Fibroblast of peridontal ligament (primary cell): ENCODE measurements at regions not wholly inside any gene's neighbourhood (a gene's known extent, or its start where the extent isn't known, plus 50 kb on each side); places are given as distances from the start of the nearest gene placed in this dataset.

Experiments
- DNase-seq: peaks from one replicate; pipeline ENCODE4 v3.0.0-alpha.2; 2010; ENCODE audit errors: extremely low read depth

DNA sequence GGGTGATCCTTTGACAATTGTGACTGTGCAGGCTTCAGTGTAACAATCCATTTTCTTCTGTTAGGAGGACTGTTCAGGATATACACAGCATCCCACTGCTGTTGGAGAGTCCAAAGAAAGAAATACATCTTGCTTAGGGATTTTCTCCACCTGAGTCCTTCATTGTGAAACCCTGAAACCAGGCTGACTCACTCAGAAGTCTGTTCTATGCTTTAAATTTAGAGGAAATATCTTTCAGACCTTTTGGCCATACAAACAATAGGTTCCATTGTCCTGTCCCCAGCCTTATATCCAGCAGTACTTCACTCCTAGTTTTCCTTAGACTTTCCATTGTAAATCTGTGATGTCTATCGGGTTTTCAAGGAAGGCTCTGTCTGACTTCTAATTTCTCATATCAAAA, 379.1 kb downstream of the SUCLA2 start:
- no peak for DNase-seq

DNA sequence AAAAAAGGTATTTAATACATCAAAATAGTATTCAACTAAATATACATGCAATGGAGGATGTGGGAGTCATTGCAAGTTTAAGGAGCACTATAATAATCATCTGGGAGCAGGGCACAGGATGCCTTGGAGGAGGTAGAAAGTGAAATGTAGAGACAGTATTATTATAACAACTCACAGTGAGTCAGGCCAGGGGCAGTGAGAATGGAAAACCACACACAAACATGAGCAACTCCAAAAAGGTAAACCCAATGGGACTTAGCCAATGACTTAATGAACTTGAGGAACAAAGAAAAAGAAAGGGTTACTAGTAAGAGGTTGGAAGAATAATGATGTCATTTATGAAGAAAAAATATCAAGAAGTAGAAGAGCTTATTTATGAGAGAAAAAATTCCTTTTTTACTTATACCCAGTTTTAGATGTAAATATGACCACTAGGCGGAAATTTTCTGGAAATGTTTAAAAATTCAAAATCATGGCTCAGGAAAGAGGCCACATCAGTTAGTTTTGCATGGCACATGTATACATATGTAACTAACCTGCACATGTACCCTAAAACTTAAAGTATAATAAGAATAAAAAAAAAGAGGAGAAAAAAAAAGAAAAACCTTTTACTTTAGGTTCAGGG, 389.3 kb downstream of the SUCLA2 start:
- no peak for DNase-seq

DNA sequence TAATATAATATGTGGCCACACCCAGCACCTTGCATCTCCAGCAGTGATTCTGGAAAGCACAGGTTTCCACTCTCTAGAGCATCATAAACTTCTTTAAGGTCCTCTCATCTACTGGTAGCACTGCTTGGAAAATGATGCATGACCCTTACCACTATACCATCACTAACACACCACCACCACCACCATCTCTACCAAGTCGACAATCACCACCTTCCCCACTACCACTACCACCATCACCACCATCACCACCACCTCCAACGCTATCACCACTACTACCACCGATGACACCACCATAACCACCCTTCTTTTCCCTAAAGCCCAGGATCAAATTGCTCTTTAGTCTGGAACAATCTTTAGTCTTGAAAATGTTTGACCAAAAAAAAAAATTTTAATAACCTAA, 390.4 kb downstream of the SUCLA2 start:
- DNase-seq = no peak

DNA sequence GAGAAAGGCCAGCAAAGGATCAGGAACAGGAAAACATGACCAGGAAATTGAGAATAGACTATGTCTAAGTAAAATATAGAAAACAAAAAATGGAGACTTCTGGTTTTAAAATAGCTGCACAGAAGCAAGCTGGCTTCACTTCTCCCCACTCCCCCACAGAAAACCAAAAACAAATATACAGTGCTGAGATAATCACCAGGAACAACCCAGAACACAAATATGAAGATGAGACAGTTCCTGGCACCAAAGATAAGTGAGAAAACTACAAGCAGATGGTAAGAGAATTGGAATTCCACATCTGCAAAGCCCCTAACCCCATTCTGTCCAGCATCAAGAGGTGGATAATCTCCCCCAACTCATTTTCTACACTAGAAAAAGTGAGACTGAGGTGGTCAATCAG, 397.7 kb downstream of the SUCLA2 start:
- DNase-seq = peak; percentile 11

DNA sequence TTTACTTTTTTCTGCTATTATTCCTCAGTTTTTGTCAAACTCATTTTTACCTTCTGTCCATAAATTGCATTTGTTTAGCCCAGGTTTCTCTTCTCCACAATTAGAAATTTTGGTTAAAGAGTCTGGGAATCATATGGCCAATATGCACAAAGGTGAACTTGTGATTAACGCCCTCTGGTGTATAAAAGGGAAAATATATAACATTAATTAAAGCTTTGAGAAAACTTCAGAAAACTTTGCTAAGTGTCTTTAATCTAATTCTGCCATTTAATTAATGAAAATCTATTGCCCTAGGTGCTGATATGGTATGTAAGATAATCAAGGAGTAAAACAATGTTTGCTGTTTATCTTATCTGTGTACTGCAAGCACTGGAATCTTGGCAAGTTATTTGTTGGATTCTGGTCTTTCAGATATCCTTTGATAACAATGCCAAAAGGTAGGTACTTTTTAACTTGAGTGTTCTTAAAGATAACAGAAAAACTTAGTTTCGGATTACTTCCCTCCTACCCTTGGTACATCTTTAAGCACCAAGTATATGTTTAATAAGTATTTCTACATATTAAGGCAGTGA, 402.6 kb downstream of the SUCLA2 start:
- DNase-seq = peak; percentile 39

DNA sequence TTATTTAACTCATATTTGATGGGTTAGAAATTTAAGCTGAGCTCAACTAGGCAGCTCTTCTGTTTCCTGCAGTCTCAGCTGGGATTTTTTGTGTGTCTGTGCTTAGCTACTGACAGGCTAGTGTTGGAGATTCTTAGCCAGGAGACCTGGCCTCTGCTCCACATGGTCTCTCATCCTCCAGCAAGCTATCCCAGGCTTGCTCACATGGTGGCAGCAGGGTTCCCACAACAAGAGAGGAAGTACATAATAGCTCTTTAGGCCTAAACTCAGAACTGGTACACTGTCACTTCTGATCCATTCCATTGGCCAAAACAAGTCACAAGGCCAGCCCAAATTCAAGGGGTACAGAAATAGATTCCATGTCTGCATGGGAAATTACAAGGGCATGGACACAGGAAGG, 406.2 kb downstream of the SUCLA2 start:
- peak; percentile 6 for DNase-seq

DNA sequence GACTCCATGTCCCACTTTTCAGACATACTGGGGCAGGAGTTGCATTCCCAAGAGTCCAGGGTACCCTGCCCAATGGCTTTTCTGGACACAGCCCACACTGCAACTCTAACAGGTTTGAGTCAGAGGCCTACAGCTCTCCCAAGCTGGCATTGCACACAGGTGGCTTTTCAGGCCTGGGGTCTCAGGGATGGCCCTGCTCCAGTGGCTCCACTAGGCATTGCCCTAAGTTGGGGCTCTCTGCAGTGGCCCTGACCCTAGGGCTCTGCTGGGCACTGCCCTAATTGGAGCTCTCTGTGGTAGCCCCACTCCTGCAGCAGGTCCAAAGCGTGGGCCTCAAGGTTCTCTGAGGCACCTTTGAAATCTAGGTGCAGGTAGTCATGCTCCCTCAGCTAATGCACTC, 408.8 kb downstream of the SUCLA2 start:
- DNase-seq = no peak

DNA sequence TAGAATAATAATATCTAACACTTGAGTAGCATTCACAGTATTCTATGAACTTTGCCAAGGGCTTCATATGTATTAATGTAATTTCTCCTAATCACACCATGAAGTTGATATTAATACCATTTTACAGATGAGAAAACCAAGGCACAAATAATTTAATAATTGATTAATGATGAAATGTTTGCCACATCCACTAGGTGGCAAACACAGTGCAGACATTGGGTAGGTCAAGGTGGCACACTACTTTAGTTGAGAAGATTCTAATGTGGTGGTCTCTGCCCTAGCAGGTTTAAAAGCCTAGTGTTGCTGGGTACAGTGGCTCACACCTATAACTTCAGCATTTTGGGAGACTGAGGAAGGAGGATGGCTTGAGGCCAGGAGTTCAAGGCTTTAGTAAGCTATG, 412.4 kb downstream of the SUCLA2 start:
- DNase-seq = peak; percentile 1

DNA sequence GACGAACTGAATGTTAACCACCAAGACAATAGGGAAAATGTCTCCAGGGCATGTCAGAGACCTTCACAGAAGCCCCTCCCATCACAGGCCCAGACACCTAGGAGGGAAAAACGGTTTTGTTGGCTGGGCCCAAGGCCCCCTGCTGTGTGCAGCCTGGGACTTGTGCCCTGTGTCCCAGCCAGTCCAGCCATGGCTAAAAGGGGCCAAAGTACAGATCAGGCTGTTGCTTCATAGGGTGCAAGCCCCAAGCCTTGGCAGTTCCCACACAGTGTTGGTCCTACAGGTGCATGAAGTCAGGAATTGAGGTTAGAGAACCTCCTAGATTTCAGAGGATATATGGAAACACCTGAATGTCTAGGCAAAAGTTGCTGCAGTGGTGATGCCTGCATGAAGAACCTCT, 428.7 kb downstream of the SUCLA2 start:
- DNase-seq = no peak

DNA sequence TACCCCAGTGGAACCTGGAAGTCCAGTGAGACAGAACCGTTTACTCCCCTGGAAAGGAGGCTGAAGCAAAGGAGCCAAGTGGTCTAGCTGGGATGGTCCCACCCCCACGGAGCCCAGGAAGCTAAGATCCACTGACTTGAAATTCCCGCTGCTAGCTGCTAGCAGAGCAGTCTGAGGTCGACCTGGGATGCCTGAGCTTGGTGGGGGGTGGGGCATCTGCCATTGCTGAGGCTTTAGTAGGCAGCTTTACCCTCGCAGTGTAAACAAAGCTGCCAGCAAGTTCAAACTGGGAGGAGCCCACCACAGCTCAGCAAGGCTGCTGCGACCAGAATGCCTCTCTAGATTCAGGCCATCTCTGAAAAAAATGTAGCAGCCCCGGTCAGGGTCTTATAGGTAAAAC, 437.0 kb downstream of the SUCLA2 start:
- DNase-seq = no peak

DNA sequence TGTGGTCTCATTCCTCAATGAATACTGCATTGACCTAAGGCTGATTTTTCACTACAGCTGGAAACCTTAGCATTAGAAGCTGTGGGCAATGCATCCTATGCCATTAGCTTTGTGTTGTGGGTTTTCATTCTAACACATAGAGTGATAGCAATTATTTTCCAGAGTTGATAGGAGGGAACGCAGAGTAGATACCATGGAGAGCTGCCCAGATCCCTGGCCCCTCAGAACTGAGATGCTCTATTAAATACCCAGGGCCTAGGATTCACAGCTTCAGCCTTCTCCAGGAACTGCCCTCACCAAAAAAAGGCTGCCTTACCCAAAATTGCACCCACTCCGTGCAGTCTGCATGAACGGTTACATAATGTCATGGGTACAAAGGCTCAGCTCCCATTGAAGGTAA, 444.4 kb downstream of the SUCLA2 start:
- no peak for DNase-seq

DNA sequence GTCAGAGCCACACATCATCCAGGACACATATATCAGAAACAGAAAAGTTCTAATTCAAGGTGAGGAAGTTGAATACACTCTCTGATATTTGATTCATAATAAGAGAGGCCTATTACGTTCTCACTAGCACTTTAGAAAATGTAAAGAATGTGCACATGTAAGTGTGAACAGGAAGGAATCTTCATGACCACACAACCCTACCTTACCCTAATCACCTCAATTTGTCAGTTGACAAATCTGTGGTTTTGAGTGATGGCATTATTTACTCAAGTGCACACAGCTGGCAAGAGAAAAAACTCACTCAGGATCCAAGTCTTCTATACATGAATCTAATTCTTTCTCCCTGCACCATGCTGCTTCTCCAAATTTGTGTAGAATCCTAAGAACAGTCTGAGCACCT, 445.8 kb downstream of the SUCLA2 start:
- DNase-seq = no peak

DNA sequence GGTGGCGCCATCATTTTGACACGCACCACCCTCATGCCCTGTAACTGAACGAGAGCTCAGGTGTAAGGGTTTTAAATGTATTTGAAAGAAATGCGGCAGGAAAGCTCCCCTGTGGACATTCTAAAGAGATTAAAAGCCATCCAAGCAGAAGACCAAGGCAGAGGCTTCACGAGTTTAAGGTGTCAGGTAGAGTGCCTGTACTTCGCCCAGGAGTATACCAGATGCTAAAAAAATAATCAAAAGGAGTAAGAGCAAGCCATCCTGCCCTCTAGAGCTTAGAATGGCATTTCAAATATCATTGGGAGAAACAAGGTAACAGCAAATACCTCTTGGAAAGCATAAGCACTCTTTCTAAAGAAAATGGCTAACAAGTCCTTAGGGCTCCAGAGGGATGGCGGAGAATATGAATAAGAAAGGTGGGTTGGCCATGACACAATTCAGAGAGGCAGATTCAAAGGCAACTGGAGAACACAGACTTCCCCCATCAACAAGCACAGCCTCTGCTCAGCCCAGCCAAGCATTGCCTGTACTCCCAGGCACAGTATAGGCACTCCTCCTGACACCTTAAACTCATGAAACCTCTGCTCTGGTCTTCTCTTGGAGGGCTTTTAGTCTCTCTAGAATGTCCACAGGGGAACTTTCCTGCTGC, 447.6 kb downstream of the SUCLA2 start:
- DNase-seq = no peak

DNA sequence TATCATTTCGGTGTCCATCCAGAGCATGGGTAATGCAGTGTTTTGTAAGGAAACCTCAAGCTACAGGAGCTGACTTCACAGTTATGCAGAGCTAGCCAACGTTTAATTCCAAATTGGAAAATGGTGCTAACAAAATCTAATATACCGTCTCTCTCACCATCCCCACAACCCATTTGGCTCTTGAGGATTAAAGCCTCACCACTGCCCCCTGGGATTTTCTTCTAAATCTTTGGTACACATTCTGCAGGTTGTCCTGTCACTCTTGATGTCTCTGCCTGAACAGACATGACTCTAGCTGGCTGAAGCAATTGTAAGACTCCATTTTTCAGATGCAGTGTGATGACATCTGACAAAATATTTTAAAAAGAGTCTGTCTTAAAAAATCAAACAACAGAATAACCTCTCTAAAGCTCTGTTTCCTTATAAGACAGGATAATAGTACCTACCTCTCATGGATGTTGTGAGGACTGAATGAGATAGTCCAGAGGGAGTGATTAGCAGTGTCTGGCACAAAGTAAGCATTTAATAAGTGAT, 451.8 kb downstream of the SUCLA2 start:
- DNase-seq = no peak

DNA sequence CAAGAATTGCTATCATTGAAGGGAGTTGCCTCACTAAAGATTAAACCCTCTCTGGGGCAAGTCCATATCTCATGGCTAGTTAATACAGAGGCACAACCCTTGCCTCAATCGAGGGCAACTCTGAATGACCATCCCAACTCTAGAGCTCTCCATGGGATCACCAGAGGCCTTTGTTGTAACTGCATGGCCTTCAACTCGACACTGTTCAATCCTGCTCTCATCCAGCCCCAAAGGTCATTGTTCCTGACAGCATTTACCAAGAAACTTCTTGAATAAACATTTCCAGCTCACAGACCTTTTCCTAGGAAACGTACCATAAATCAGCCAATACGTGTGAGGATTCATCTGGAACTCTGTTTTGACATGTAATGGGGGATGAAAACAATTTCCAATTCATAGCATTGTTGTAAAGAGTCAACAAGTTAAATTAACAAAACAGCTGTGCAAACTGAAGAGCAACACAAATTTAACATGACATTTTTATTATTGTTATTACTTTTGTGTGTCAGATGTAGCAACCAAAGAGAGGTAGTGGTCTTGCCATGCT, 452.7 kb downstream of the SUCLA2 start:
- no peak for DNase-seq

DNA sequence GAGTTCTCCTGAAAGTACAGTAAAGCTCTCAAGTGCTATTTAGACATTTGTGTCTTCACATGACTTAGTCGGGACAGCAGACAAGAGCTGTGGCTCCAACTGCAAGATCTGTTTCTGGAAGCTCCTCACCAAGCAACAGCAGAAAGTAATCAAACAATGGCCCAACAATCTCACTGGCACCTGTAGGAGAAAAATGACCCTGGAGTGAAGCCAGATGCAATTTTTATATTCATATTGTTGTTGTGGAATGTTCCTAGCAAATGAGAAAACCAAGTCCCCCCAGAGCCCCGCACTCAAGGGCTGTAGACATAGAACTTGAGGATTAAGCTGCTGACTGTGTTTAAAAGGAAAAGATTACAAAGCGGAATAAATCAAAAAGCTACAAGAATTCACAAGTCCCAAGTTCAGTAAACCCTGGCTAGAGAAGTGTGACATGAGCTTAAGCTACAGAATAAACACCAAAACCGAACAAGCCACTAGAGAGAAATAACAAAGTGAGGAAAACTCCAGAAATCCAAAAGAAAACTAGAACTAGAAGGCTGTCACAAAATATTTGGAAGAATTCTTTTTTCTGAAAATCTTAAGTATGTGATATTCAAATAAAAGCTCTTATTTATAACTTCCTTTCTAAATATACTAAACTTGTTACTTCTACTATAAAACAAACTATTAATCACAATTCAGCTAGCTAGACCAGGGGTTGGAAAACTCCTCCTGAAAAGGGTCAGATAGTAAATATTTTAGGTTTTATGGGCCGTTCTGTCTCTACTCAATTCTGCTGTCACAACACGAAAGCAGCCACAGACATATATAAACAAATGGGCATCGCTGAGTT, 454.5 kb downstream of the SUCLA2 start:
- DNase-seq = no peak

DNA sequence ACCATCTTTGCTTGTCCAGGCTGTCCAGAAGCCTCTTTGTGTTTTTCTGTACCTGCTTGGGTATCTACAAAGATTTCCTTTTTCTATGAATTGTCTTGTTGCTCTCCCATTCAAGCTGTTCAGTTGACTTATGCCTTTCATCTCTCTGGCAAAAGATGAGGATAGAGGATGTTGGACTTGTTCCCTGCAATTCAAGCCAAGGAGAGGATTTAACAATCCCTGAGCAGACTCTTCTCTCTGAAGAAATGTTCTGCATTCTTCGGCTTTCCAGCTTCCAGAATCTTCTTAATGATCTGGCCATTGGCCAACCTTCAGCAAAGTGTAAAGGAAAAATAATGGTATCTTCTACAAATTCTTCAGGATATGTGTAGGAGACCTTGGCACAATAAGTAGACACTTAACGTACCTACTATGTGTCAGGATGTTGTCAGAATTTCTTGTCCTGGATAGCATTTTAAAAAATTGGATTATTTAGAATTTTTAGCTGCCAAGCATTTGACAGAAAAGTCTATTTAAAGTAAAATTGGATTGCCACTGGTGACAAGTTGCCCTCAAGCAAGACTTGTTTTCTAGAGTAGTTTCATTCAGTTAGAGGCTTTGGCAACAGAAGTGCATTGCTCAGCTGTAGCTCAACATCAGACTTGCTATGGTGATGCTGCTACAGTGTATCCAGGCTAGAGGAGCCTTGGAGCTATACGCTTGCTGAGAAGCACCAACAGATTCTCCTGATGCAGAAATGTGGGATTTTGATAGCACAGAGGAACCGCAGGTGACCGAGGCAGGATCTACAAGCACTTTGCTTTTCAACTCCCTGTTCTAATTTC, 455.7 kb downstream of the SUCLA2 start:
- no peak for DNase-seq

DNA sequence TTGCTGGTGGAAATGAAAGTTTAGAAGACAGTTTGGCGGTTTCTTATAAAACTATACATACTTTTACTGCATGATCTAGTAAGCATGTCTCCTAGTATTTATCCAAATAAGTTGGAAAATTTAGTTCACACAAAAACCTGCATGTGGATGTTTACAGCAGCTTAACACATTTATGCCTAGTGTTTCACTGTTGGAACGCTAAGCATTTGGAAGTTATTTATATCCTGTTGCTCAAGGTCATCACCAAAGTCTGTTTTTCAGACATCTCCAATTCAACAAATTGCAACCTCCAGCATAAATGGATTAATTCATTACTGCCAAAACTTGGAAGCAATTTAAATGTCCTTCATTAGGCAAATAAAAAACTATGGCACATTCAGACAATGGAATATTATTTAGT, 461.8 kb downstream of the SUCLA2 start:
- no peak for DNase-seq

DNA sequence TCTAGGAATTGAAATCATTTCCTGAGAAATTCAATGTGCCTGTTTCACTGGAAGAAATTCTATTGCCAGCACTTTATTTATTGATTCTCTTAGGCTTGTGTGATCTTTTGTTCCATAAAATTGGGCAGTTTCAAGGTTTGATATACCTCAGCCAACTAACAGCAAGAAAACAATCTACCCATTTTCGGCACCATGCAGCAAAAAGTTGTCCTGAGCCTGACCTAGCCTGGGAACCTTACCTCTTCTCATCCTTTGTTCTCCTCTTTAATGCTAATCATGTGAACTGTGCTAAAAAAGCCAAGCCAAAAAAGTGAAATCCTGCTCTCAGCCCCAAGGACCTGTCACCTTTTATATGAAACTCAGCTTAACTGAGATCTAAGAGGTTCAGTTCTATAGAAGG, 477.3 kb downstream of the SUCLA2 start:
- DNase-seq = no peak

DNA sequence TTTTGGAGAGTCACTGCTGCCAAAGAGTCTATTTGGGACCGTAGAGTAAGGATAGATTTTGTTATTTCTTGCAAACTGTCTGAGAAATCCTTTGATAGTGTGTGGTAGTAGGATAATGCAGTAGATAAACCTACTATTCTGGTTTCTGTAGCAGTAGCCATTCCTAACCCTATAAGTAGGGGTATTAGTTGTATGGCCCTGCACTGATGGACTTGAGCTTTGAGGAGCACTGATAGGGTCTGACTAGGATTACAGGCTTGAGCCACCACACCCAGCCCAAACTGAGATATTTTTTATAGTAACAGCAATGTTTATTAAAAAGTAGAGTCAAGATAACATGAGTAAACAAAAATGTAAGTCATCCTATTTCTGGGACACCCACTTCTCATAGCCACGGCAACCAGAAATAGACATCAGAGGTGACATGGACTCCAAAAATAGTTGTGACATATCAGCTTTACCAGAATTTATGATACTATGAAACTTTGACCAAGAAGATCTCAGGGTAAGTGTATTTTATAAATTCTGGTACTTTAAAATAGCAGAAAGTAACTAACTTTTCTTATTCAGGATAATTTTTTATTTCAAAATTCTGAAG, 479.1 kb downstream of the SUCLA2 start:
- DNase-seq = no peak

DNA sequence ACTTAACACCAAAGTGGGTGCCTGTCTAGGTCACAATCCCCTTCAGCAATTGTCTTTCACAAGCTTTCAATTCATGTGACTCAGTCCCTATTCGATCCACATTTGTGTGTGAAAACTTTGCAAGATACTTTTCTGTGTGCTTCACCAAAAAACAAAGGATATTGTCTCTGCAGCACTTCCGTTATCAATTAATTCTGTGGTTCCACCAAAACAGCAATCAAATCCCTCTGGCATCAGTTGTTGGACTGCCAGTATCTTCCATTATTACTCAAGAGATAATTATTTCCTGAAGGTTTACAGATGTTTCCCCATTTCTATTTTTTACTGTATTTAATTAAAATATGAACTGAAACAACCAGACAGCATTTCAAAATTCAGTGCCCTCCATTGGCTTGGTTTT, 481.4 kb downstream of the SUCLA2 start:
- DNase-seq = peak; percentile 34
